Upper lobe of left lung (tissue), 6 donors: ENCODE measurements at regions not wholly inside any gene's neighbourhood (a gene's known extent, or its start where the extent isn't known, plus 50 kb on each side); places are given as distances from the start of the nearest gene placed in this dataset.

Experiments used
- ATAC-seq, 2 donors: fragments of 200-7000 bp; cut with Tn5 transposase; one replicate each; pipeline ENCODE4 v1.9.1; 2022; ENCODE audit warnings: mild to moderate bottlenecking in 2 of 2, moderate library complexity in 2 of 2; ENCODE audit not compliant: low FRiP score in 2 of 2
- DNase-seq, 2 donors: peaks; one replicate each; pipeline ENCODE4 v3.0.0-alpha.2; 2019 to 2020
- H3K27ac ChIP-seq, 4 donors: fragments of 200-600 bp; sonication (generic); one replicate each; pipeline ENCODE4 v1.5.1; 2016 to 2019
- H3K27me3 ChIP-seq, 4 donors: fragments of 200-600 bp; sonication (generic); one replicate each; pipeline ENCODE4 v1.5.1; 2017 to 2019
- H3K36me3 ChIP-seq, 4 donors: fragments of 200-600 bp; sonication (generic); one replicate each; pipeline ENCODE4 v1.5.1; 2016 to 2019
- H3K4me1 ChIP-seq, 4 donors: fragments of 200-600 bp; sonication (generic); one replicate each; pipeline ENCODE4 v1.5.1; 2018 to 2019
- H3K4me3 ChIP-seq, 4 donors: fragments of 200-600 bp; sonication (generic); one replicate each; pipeline ENCODE4 v1.5.1; 2017 to 2019; ENCODE audit warnings: mild to moderate bottlenecking in 2 of 4, moderate library complexity in 1 of 4
- H3K9me3 ChIP-seq, 4 donors: fragments of 200-600 bp; sonication (generic); one replicate each; pipeline ENCODE4 v1.5.1; 2018 to 2019
- CTCF ChIP-seq, 6 experiments: fragments of 450-650 bp in 4 of 6; fragments of 200-600 bp in 2 of 6; sonication (generic) in 2 of 6; IDR thresholded peaks; one replicate each; pipeline ENCODE4 v1.5.1; 2016 to 2019; ENCODE audit warnings: antibody characterized with exemption in 6 of 6
- EP300 ChIP-seq, 4 donors: sonication (generic); formaldehyde crosslinking; IDR thresholded peaks; one replicate each; pipeline ENCODE4 v1.5.1; 2017; ENCODE audit warnings: antibody characterized with exemption in 4 of 4, control low read depth in 2 of 4
- POLR2A ChIP-seq, 4 donors: fragments of 450-650 bp; IDR thresholded peaks; one replicate each; pipeline ENCODE4 v1.5.1; 2016 to 2017; ENCODE audit warnings: antibody characterized with exemption in 4 of 4, mild to moderate bottlenecking in 2 of 4
- POLR2AphosphoS5 ChIP-seq, 2 donors: sonication (generic); formaldehyde crosslinking; IDR thresholded peaks; one replicate each; pipeline ENCODE4 v1.5.1; 2017; ENCODE audit warnings: antibody characterized with exemption in 2 of 2
- WGBS, 2 donors: methylation state at CpG; one replicate each; pipeline ENCODE4 v1.1.5; 2017 to 2018; 5-methylcytosine and 5-hydroxymethylcytosine counted together
- donor health status: DM: no; HTN: no; CAD: no; lungs with moderate emphysema.
- donor health status: DM: no; HTN: yes; CAD: no; lungs with severe emphysema.

- TF ChIP-seq POLR2A (IDR thresholded peaks at IDR 0.05) (no peak), CTCF (IDR thresholded peaks at IDR 0.05) (no peak), POLR2AphosphoS5 (IDR thresholded peaks at IDR 0.05) (peak; percentile 25)
- Histone ChIP-seq H3K4me1 (peaks cover 0 to 8% (median 4%) of the 10 kb centered on the region in 4 donors), H3K4me3 (no peak overlapping the region), H3K9me3 (no peaks in the 10 kb centered on the region), H3K36me3 (no peaks in the 10 kb centered on the region), H3K27ac (no peak overlapping the region), H3K27me3 (no peaks in the 10 kb centered on the region)
- DNase-seq (peak in 1 of 2 donors; percentile 24), ATAC-seq (peak; percentile 41 to 63)
- 56 to 70% methylated on average over 4 of the region's 4 CpGs for WGBS, 2 donors
Observed at GRCh38 chr6:9646342-9647070, 768.4 kb downstream of the TFAP2A start.

DNA sequence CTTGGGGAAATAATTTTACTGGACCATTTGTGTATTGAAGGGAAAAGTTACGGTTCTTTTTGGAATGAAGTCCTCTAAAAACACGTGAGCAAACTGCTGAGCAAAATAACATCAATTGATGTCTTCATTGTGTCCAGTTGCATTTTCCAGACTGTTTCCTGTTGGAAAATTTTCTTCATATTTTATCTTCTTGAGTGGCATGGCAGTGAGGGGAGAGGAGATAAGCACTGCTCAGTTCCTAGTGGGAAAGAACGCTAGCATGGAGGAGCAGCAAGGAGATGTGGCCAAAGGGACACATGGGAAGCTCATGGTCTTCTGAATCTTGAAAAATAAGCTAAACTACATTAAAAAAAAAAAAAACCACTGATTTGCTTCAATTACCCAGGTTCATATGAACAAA, 776.0 kb downstream of the TFAP2A start:
- Histone ChIP-seq H3K27ac (no peak overlapping the region), H3K4me3 (no peak overlapping the region), H3K4me1 (no peaks in the 10 kb centered on the region), H3K36me3 (no peaks in the 10 kb centered on the region), H3K9me3 (no peaks in the 10 kb centered on the region), H3K27me3 (no peaks in the 10 kb centered on the region)
- DNase-seq, result no peak
- WGBS, 2 donors, result 80 to 81% methylated on average over 3 of the region's 3 CpGs
- TF ChIP-seq POLR2A (IDR thresholded peaks at IDR 0.05) (no peak), CTCF (IDR thresholded peaks at IDR 0.05) (no peak), EP300 (IDR thresholded peaks at IDR 0.05) (no peak)
- no peak for ATAC-seq

- no peak overlapping the region for H3K4me3 ChIP-seq
- ATAC-seq (no peak), DNase-seq (no peak)
- H3K9me3 ChIP-seq, result peaks cover 0 to 7% (median 1%) of the 10 kb centered on the region in 4 donors
- 86% methylated on average over 2 of the region's 2 CpGs for WGBS, 2 donors
- H3K4me1 ChIP-seq, result no peaks in the 10 kb centered on the region
- H3K27ac ChIP-seq, result no peak overlapping the region
- TF ChIP-seq POLR2A (IDR thresholded peaks at IDR 0.05) (no peak), POLR2AphosphoS5 (IDR thresholded peaks at IDR 0.05) (no peak), EP300 (IDR thresholded peaks at IDR 0.05) (no peak), CTCF (IDR thresholded peaks at IDR 0.05) (no peak)
- no peaks in the 10 kb centered on the region for H3K27me3 ChIP-seq
- no peaks in the 10 kb centered on the region for H3K36me3 ChIP-seq
Observed at GRCh38 chr6:9634776-9635175, 780.1 kb downstream of the TFAP2A start.

DNA sequence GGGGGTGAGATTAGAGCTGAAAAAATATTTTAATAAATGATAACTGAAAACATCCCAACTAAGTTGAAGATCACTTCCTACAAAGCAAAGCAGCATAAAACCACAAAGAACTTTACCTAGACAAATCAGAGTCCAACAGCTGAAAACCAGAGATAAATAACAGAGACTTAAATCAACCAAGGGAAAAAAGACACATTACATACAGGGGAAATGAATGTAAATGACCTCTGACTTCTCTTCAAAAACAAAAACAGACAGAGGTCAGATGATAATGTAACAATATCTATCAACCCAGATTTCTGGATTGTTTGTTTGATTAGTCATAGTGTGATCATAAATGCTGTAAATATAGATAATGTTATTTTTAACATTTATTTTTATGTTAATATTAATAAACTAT, 782.8 kb downstream of the TFAP2A start:
- Histone ChIP-seq H3K36me3 (no peaks in the 10 kb centered on the region), H3K27ac (no peak overlapping the region), H3K27me3 (no peaks in the 10 kb centered on the region), H3K4me3 (no peak overlapping the region), H3K4me1 (no peaks in the 10 kb centered on the region), H3K9me3 (peaks cover 0 to 12% (median 1%) of the 10 kb centered on the region in 4 donors)
- ATAC-seq (no peak), DNase-seq (no peak)
- TF ChIP-seq POLR2A (IDR thresholded peaks at IDR 0.05), result no peak
- TF ChIP-seq CTCF (IDR thresholded peaks at IDR 0.05), result no peak
- no peak for TF ChIP-seq POLR2AphosphoS5 (IDR thresholded peaks at IDR 0.05)
- TF ChIP-seq EP300 (IDR thresholded peaks at IDR 0.05), result no peak

GRCh38 chr6:9628819-9629218, 786.1 kb downstream of the TFAP2A start:
- Histone ChIP-seq H3K36me3 (no peaks in the 10 kb centered on the region), H3K4me3 (no peak overlapping the region), H3K4me1 (no peaks in the 10 kb centered on the region), H3K27ac (no peak overlapping the region), H3K27me3 (no peaks in the 10 kb centered on the region), H3K9me3 (peaks cover 0 to 12% (median 3%) of the 10 kb centered on the region in 4 donors)
- DNase-seq, result no peak
- TF ChIP-seq POLR2A (IDR thresholded peaks at IDR 0.05), result no peak
- TF ChIP-seq POLR2AphosphoS5 (IDR thresholded peaks at IDR 0.05), result no peak
- TF ChIP-seq EP300 (IDR thresholded peaks at IDR 0.05), result no peak
- TF ChIP-seq CTCF (IDR thresholded peaks at IDR 0.05), result no peak
- ATAC-seq, result no peak
